ENCODE measurements at regions not wholly inside any gene's neighbourhood (a gene's known extent, or its start where the extent isn't known, plus 50 kb on each side); places are given as distances from the start of the nearest gene placed in this dataset.

- TF ChIP-seq TAF1 (IDR thresholded peaks at IDR 0.05; ENCODE audit: low read depth, low read length), result no peak
- TF ChIP-seq POLR2AphosphoS5 (IDR thresholded peaks at IDR 0.05; ENCODE audit: low read depth, low read length), result no peak
- no peak for TF ChIP-seq POLR2A (IDR thresholded peaks at IDR 0.05; ENCODE audit: low read depth, low read length)
These were observed 58.2 kb upstream of the PPM1B start for GRCh38 chr2:44110444-44110843.
